Gastroesophageal sphincter (tissue), 3 donors: ENCODE measurements at regions not wholly inside any gene's neighbourhood (a gene's known extent, or its start where the extent isn't known, plus 50 kb on each side); places are given as distances from the start of the nearest gene placed in this dataset.

ENCODE experiments used
- CTCF ChIP-seq, 4 experiments: fragments of 200-600 bp in 2 of 4; fragments of 450-650 bp in 2 of 4; sonication (generic) in 1 of 4; IDR thresholded peaks; one replicate each; pipeline ENCODE4 v1.5.1; 2017 to 2019; ENCODE audit warnings: antibody characterized with exemption in 4 of 4, mild to moderate bottlenecking in 2 of 4, moderate library complexity in 2 of 4
- POLR2A ChIP-seq, 2 donors: fragments of 450-650 bp; IDR thresholded peaks; one replicate each; pipeline ENCODE4 v1.6.1; 2017; ENCODE audit warnings: antibody characterized with exemption in 2 of 2, mild to moderate bottlenecking in 2 of 2, moderate library complexity in 1 of 2
- POLR2AphosphoS5 ChIP-seq: sonication (generic); formaldehyde crosslinking; IDR thresholded peaks from one replicate; pipeline ENCODE4 v1.6.1; 2017; ENCODE audit warnings: antibody characterized with exemption

DNA sequence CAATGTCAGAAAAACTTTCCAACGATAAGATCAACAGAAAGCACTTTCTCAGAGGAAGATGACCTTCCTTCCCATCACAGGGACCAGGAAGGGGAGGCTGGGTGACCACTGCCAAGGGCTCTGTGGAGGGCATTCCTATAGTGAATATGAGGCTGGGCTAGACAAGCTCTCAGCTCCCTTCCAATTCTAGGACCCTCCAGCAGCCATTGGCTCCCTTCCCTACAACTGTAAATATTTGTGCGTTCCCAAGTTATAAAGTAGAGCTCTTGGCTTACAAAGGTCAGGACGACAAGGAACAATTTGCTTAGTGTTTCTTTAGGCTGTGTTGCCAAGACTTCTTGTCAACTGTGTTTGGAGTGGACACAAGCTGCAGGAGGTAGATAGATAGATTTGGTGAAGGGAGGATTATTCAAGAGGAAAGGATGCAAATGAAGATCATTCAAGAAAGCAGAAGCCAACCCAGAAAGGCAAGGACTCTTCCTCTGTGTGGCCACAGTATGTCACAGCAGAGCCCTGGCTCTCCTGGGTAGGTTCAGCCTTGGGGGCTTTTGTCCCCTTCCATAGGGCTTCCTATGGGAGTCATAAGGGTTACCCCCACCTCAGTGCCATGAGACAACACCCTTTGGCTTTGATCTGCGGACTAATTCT is 223.6 kb upstream of the TLE3 start:
- TF ChIP-seq CTCF (IDR thresholded peaks at IDR 0.05) (no peak), POLR2AphosphoS5 (peak; percentile 58), POLR2A (IDR thresholded peaks at IDR 0.05) (no peak)
